GM20000 (cell line): ENCODE measurements at regions not wholly inside any gene's neighbourhood (a gene's known extent, or its start where the extent isn't known, plus 50 kb on each side); places are given as distances from the start of the nearest gene placed in this dataset.

Experiments
- DNase-seq: peaks from one replicate; pipeline ENCODE4 v3.0.0; 2012; ENCODE audit warnings: low spot score
- TF ChIP-seq, protein P1 (sequence below): IDR thresholded peaks from 2 replicates; pipeline ENCODE4 v1.5.1; 2012; ENCODE audit warnings: mild to moderate bottlenecking, control low read depth; ENCODE audit errors: extremely low read depth, missing control alignments

DNA sequence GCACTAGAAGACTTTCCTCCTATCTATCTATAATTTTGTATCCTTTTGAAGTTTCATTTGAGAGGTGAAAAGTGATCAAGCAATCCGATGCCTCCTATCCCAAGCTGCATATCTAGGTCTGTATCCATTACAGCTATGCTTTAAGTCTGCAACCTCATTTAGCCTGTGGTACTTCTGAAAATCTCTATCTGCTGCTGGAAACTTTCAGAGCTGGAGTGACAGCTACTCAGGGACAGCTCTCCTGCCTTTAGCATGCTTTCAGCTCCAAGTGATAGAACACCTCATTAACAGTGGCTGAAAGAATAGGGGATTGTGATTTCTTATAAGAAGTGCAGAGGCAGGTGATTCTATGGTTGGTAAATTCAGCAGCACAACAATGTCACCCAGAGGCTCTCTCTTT lies 1153.5 kb downstream of the AACS start:
- TF ChIP-seq, protein P1, sequence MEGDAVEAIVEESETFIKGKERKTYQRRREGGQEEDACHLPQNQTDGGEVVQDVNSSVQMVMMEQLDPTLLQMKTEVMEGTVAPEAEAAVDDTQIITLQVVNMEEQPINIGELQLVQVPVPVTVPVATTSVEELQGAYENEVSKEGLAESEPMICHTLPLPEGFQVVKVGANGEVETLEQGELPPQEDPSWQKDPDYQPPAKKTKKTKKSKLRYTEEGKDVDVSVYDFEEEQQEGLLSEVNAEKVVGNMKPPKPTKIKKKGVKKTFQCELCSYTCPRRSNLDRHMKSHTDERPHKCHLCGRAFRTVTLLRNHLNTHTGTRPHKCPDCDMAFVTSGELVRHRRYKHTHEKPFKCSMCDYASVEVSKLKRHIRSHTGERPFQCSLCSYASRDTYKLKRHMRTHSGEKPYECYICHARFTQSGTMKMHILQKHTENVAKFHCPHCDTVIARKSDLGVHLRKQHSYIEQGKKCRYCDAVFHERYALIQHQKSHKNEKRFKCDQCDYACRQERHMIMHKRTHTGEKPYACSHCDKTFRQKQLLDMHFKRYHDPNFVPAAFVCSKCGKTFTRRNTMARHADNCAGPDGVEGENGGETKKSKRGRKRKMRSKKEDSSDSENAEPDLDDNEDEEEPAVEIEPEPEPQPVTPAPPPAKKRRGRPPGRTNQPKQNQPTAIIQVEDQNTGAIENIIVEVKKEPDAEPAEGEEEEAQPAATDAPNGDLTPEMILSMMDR = no peak
- DNase-seq = no peak

- TF ChIP-seq, protein P1 = no peak
- no peak for DNase-seq
These were observed 1153.9 kb downstream of the AACS start for GRCh38 chr12:126219139-126219538.

DNA sequence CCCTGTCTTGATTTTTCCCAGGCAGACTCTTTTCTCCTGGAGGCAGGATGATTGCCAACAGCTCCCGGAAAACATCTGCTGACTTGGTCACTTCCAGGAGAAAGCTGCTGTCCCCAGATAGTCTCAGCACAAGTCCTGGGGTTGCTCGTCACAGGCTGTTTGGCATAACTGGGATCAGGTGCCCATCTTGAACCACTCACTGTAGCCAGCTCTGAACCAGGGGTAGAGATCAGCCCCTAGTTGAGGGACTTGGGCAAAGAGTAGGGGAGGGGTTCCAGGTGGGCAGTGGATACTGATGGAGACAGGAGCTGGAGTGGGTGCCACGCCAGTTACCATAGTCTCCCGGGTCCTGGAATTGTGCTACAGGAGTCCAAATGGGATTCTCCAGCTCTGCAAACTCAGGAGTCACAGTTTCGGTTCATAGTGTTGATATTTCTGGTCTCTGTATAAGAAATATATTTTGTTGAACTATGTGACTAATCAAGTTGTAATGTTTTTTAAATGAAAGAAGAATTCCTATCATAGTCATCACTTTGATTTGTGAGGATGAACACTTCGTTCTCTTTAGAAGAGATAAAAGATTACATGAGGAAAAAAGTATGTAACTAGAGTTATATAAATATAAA lies 1154.5 kb downstream of the AACS start:
- TF ChIP-seq, protein P1 = no peak
- no peak for DNase-seq

GRCh38 chr12:126224032-126224431 lies 1158.8 kb downstream of the AACS start:
- TF ChIP-seq, protein P1 = no peak
- no peak for DNase-seq

DNA sequence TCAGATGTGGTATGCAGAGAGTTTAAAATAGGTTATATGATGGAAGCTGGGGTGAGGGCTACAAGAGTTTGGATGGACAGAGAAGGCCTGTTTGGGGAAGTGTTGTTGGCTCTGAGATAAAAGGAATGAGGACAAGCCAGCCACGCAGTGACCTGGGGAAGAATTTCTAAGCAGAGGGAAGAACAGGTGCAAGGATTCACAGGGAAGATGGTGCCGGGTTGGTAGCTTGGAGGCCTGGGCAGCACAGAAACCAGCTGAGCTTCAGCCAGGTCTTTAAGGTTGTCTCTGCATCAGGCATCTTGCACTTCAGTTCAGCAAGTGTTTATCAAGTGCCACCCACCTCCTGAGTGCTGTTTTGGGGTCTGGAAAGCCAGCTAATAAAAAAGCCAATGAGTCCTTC lies 1163.7 kb downstream of the AACS start:
- TF ChIP-seq, protein P1 = no peak
- no peak for DNase-seq

DNA sequence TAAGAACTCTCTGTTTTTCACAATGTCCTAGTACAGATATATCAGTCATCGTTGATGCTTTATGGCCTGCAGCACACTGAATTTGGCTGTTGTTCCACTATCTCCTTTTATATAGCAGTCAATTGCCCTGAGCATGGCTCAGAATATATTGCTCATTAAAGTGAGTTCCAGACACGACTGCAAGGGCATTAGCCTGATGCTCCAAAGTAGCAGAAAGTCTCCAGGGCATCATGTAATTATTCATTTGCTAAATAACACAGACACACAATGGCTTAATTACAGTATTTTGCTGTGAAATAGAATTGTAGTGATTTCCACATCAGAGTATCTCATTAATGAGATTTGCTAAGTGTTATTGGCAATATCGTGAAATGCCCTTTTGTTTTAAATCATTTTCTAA lies 1167.5 kb downstream of the AACS start:
- TF ChIP-seq, protein P1 = no peak
- DNase-seq = no peak

DNA sequence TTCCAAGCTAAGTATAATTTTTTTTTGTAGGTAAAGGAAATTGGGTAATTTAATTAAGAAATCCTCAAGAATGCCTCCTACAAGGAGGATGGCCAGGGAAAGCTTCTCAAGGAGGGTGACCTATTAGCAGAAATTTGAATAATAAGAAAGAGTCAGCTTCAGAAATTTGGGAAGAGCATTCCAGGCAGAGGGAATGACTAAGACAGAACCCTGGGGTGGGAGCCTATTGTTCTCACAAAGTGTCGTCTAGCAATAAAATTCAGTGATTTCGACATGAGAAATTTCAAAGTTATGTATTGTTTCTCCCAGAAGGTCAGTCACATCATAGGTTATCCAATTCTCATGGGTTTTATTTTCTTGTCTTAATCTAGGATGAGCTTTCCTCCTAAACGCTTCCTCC lies 1168.4 kb downstream of the AACS start:
- TF ChIP-seq, protein P1 = no peak
- no peak for DNase-seq
